ENCODE measurements at regions not wholly inside any gene's neighbourhood (a gene's known extent, or its start where the extent isn't known, plus 50 kb on each side); places are given as distances from the start of the nearest gene placed in this dataset.

DNA sequence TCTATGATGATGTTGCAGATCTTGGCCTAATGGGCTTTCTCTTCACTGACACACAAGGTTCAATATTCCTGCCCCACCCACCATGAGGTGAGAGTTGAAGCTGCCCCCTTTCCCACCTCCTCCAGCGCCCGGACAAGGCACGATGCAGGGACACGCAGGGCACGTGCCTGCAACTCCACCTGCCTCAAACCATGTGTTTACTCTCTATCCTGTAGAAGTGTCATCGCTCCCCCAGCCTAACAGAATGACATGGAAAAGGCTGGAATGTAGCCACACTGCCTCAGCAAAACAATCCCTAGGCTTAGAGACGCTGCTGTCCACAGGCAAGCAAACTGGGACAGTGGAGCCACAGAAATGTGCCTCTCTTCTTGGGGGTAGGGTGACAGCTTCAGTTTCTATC lies 92.9 kb upstream of the SOD1 start:
- intact Hi-C loops (cut with micrococcal nuclease; ENCODE audit: unreplicated experiment) = no loop called here
- Histone ChIP-seq H3K27me3 (replicated peaks; ENCODE audit: control insufficient read depth, insufficient read depth, low read length) (no peaks in the 10 kb centered on the region), H3K4me3 (ENCODE audit: low read depth, low read length) (no peak overlapping the region), H3K9me3 (no peaks in the 10 kb centered on the region), H3K36me3 (ENCODE audit: control insufficient read depth, insufficient read depth, low read length) (no peaks in the 10 kb centered on the region), H3K4me1 (no peaks in the 10 kb centered on the region)
- Mint-ChIP-seq H3K36me3 (ENCODE audit: insufficient read depth, unreplicated experiment) (no peaks in the 10 kb centered on the region), H3K9me3 (ENCODE audit: unreplicated experiment) (no peaks in the 10 kb centered on the region), H3K27ac (ENCODE audit: unreplicated experiment) (no peak overlapping the region), H3K27me3 (ENCODE audit: insufficient read depth, unreplicated experiment) (no peaks in the 10 kb centered on the region), H3K4me1 (ENCODE audit: low read depth, unreplicated experiment) (no peaks in the 10 kb centered on the region), H3K4me3 (ENCODE audit: unreplicated experiment) (no peak overlapping the region)
- ChIA-PET CTCF (no interaction called here), POLR2A (no interaction called here)
- no TSS peak for BruUV-seq (replicated peaks)
- no peak for DNase-seq
- TF ChIP-seq, protein P1, sequence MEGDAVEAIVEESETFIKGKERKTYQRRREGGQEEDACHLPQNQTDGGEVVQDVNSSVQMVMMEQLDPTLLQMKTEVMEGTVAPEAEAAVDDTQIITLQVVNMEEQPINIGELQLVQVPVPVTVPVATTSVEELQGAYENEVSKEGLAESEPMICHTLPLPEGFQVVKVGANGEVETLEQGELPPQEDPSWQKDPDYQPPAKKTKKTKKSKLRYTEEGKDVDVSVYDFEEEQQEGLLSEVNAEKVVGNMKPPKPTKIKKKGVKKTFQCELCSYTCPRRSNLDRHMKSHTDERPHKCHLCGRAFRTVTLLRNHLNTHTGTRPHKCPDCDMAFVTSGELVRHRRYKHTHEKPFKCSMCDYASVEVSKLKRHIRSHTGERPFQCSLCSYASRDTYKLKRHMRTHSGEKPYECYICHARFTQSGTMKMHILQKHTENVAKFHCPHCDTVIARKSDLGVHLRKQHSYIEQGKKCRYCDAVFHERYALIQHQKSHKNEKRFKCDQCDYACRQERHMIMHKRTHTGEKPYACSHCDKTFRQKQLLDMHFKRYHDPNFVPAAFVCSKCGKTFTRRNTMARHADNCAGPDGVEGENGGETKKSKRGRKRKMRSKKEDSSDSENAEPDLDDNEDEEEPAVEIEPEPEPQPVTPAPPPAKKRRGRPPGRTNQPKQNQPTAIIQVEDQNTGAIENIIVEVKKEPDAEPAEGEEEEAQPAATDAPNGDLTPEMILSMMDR (IDR thresholded peaks at IDR 0.05; ENCODE audit: insufficient read depth in 1 of 2, low read depth in 1 of 2, low read length in 1 of 2, severe bottlenecking in 1 of 2, unreplicated experiment in 1 of 2) = no peak

DNA sequence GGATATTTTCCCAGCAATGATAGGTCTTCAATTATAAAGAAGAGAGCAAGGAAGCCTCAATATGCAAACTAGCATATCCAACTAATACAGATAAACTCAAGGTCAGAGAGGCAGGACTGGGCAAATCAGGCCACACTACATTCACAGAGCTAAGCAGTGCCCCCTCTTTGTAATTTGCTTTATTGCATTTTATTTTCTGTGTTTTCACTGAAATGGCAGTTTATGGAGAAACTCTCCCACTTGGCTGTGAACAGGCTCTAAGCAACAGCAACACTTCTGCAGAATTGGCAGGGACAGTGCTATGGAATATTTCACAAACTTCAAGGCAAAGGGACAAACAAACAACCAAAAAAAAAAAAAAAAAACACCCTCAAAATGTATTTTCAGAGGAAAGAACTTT lies 93.4 kb upstream of the SOD1 start:
- no peaks in the 10 kb centered on the region for H3K36me3 ChIP-seq (ENCODE audit: control insufficient read depth, insufficient read depth, low read length)
- H3K36me3 Mint-ChIP-seq (ENCODE audit: insufficient read depth, unreplicated experiment) = no peaks in the 10 kb centered on the region
- no peaks in the 10 kb centered on the region for H3K27me3 Mint-ChIP-seq (ENCODE audit: insufficient read depth, unreplicated experiment)
- H3K4me3 ChIP-seq (ENCODE audit: low read depth, low read length) = no peak overlapping the region
- no peaks in the 10 kb centered on the region for H3K9me3 Mint-ChIP-seq (ENCODE audit: unreplicated experiment)
- H3K4me3 Mint-ChIP-seq (ENCODE audit: unreplicated experiment) = no peak overlapping the region
- POLR2A ChIA-PET = no interaction called here
- intact Hi-C loops (cut with micrococcal nuclease; ENCODE audit: unreplicated experiment) = no loop called here
- DNase-seq = no peak
- TF ChIP-seq, protein P1 (IDR thresholded peaks at IDR 0.05; ENCODE audit: insufficient read depth in 1 of 2, low read depth in 1 of 2, low read length in 1 of 2, severe bottlenecking in 1 of 2, unreplicated experiment in 1 of 2) = no peak
- no peaks in the 10 kb centered on the region for H3K27me3 ChIP-seq (replicated peaks; ENCODE audit: control insufficient read depth, insufficient read depth, low read length)
- H3K4me1 ChIP-seq = no peaks in the 10 kb centered on the region
- CTCF ChIA-PET = no interaction called here
- H3K9me3 ChIP-seq = no peaks in the 10 kb centered on the region
- no TSS peak for BruUV-seq (replicated peaks)
- no peaks in the 10 kb centered on the region for H3K4me1 Mint-ChIP-seq (ENCODE audit: low read depth, unreplicated experiment)
- H3K27ac Mint-ChIP-seq (ENCODE audit: unreplicated experiment) = no peak overlapping the region

DNA sequence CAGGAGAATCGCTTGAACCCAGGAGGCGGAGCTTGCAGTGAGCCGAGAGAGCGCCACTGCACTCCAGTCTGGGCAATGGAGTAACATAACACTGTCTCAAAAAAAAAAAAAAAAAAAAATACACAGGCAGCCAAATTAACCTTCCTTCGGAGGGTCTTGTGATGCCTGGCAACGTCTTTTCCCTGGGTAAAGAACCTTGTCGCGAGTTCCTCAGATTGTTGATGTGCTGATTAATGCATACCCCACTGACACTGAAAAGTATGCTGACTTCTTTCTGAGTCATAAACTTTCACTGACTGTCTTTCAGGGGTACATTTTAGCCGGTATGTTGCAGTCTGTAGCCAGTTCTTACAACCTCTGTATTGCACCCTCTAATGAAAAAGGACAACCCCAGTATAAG lies 95.1 kb upstream of the SOD1 start:
- Histone ChIP-seq H3K4me1 (peaks cover 9% of the 10 kb centered on the region; the same call in 1 of the 2 replicates), H3K4me3 (ENCODE audit: low read depth, low read length) (no peak overlapping the region), H3K36me3 (ENCODE audit: control insufficient read depth, insufficient read depth, low read length) (no peaks in the 10 kb centered on the region), H3K9me3 (no peaks in the 10 kb centered on the region), H3K27me3 (replicated peaks; ENCODE audit: control insufficient read depth, insufficient read depth, low read length) (no peaks in the 10 kb centered on the region)
- no peaks in the 10 kb centered on the region for H3K9me3 Mint-ChIP-seq (ENCODE audit: unreplicated experiment)
- POLR2A ChIA-PET = no interaction called here
- no TSS peak for BruUV-seq (replicated peaks)
- CTCF ChIA-PET = no interaction called here
- no peak for DNase-seq
- peaks cover 3% of the 10 kb centered on the region for H3K36me3 Mint-ChIP-seq (ENCODE audit: insufficient read depth, unreplicated experiment)
- TF ChIP-seq, protein P1 (IDR thresholded peaks at IDR 0.05; ENCODE audit: insufficient read depth in 1 of 2, low read depth in 1 of 2, low read length in 1 of 2, severe bottlenecking in 1 of 2, unreplicated experiment in 1 of 2) = no peak
- intact Hi-C loops (cut with micrococcal nuclease; ENCODE audit: unreplicated experiment) = no loop called here
- no peaks in the 10 kb centered on the region for H3K27me3 Mint-ChIP-seq (ENCODE audit: insufficient read depth, unreplicated experiment)
- no peak overlapping the region for H3K27ac Mint-ChIP-seq (ENCODE audit: unreplicated experiment)
- H3K4me3 Mint-ChIP-seq (ENCODE audit: unreplicated experiment) = no peak overlapping the region
- H3K4me1 Mint-ChIP-seq (ENCODE audit: low read depth, unreplicated experiment) = no peaks in the 10 kb centered on the region

All from Caco-2 (cell line).